Suppressor macrophage treated with lipopolysaccharide for 4 hours (primary cell): ENCODE measurements at regions not wholly inside any gene's neighbourhood (a gene's known extent, or its start where the extent isn't known, plus 50 kb on each side); places are given as distances from the start of the nearest gene placed in this dataset.
A peak's percentile ranks its signal among the peaks of the same experiment; 100 is the strongest.
"Not testable (repeated sequence)": the region's sequence is repeated elsewhere in the genome, so short reads cannot be mapped to it uniquely, and the experiment has no call there.

Experiments
- DNase-seq: peaks from one replicate; pipeline ENCODE4 v3.0.0-alpha.2; 2020

DNA sequence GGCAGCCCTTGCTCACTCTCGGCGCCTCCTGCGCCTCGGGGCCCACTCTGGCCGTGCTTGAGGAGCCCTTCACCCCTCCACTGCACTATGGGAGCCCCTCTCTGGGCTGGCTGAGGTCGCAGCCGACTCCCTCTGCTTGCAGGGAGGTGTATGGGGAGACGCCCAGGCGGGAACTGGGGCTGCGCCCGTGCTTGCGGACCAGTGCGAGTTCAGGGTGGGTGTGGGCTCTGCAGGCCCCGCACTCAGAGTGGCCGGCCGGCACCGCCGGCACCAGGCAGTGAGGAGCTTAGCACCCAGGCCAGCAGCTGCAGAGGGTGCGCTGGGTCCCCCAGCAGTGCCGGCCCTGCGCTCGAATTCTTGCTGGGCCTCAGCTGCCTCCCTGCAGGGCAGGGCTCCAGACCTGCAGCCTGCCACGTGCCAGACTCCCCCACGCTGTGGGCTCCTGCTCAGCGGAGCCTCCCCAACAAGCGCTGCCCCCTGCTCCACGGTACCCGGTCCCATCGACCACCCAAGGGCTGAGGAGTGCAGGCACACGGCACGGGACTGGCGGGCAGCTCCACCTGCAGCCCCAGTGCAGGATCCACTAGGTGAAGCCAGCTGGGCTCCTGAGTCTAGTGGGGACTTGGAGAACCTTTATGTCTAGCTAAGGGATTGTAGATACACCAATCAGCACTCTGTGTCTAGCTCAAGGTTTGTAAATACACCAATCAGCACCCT is 54.0 kb upstream of the WWC2 start:
- DNase-seq = not testable (repeated sequence)

GRCh38 chr4:183038436-183038835 is 60.6 kb upstream of the WWC2 start:
- DNase-seq = no peak

DNA sequence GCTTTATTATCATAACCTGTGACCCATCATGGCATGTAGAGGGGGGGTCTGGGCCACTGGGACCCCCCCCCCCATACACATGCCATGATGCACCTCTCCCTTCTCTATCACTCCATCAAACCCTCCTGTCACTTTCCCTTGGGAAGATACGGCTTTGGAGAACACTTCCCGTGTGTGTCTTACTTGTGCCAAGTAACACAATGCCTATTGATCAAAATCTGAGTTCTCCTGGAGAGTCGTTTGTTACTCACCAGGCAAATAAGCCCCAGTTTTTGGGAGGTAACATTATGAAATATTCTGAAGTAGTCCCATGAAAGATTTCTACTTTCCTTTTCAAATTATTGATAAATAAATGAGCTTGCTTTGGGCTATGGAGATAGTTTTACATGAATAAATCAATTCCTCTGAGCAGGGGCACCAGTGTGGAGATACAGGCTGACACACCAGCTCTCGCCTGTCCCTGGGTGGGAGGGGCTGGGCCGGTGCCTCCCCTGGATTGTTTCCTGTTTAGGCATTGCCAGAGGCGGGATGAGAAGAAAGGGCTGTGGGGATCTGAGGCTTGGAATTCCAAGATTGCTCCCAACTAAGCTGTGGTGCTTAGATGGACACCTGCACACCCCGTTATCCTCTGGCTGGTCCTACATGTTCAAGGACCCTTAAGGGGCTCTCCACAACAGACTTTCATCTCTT is 63.2 kb upstream of the WWC2 start:
- DNase-seq = no peak

GRCh38 chr4:183035256-183035655 is 63.8 kb upstream of the WWC2 start:
- no peak for DNase-seq

- no peak for DNase-seq
These were observed 68.2 kb upstream of the WWC2 start for GRCh38 chr4:183030823-183031222.

- DNase-seq = no peak
These were observed 68.7 kb upstream of the WWC2 start for GRCh38 chr4:183030309-183030708.

- DNase-seq = no peak
These were observed 69.7 kb upstream of the WWC2 start for GRCh38 chr4:183029365-183029764.

DNA sequence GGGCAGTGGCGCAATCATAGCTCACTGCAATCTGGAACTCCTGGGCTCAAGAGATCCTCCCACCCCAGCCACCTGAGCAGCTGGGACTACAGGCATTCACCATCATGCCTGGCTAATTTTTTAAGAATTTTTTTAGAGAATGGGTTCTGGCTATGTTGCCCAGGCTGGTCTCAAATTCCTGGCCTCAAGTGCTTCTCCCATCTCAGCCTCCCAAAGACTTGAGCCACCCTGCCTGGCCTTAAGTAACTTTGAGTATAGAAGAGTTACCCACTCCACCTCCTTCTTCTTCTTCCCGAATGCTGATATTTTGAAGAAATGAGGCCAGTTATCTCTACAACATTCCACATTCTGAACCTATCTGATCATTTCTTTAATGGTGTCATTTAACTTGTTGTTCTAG is 72.4 kb upstream of the WWC2 start:
- DNase-seq = no peak

- no peak for DNase-seq
These were observed 76.4 kb upstream of the WWC2 start for GRCh38 chr4:183022617-183023016.

DNA sequence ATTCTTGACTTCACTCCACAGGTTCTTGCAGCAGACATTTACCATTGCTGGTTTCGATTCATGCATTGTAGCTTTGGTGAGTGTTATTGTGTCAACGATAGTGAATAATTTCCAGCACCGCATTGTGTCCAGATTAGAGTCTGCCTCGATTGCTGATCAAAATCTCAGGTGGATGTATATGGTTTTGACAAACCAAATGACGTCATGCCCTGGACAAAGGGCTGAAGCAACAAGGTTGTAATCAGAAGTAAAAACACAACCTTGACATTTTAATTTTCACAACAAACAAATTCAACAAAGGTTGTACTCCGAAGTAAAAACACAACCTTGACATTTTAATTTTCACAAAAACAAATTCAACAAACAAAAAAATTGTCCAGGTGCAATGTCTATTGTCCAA is 81.1 kb upstream of the WWC2 start:
- DNase-seq = no peak

- DNase-seq = no peak
These were observed 84.5 kb upstream of the WWC2 start for GRCh38 chr4:183014361-183015084.

DNA sequence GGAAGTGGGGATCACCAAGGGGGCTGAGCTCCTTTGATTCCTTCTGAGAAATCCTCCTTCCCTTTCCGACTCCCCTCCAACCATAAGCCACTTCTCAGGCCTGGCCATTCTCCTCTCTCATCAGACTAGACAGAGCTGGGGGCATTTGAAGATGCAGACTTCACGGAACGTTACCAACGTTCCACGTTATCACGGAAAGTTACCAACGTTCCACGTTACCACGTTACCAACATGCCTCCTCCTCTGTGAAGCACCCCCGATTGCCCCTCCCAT is 85.4 kb upstream of the WWC2 start:
- no peak for DNase-seq

- no peak for DNase-seq
These were observed 86.0 kb upstream of the WWC2 start for GRCh38 chr4:183012879-183013729.

- DNase-seq = no peak
These were observed 87.7 kb upstream of the WWC2 start for GRCh38 chr4:183011213-183011907.

DNA sequence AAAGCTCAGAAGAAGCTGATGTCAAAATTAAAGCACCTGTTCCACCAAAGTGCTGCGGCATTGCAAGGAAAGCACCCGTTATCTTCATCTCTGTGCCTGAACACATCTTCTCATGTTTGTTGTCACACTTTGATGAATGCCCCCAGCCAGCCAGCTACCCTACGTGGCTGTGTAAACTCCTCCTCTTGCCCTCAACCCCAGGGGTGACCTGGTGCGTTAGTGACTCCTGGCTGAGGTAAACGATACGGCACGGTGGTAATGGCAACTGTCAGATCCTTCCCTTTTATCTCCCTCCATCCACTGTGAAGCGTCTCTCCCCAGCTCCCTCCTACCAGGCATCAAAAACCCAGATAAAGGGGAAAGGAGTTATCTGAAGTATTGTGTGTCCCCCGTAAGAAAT is 90.6 kb upstream of the WWC2 start:
- DNase-seq = no peak

- not testable (repeated sequence) for DNase-seq
These were observed 87.2 kb upstream of the DCTD start for GRCh38 chr4:183004370-183004769.

GRCh38 chr4:182994171-182994570 is 77.0 kb upstream of the DCTD start:
- DNase-seq = no peak

- no peak for DNase-seq
These were observed 61.1 kb upstream of the DCTD start for GRCh38 chr4:182978152-182978827.

GRCh38 chr4:182975806-182976205 is 58.6 kb upstream of the DCTD start:
- peak; percentile 87 for DNase-seq

DNA sequence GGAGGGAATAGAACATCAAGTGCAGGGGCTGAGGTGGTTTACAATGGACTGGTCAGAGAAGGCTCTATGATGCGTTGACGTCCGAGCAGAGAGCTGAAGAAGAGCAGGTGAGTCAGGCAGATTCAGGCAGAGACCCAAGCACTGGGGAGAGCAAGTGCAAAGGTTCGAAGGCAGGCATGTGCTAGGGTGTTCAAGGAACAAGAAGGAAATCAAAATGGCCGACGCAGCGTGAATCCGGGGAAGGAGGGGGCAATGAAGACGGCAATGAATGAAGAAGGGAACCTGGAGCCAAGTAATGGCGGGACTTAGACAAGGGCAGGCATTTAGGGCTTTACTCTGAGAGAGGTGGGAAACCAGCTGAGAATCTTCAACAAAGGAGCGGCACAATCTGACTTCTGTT is 56.8 kb upstream of the DCTD start:
- no peak for DNase-seq

- no peak for DNase-seq
These were observed 56.3 kb upstream of the DCTD start for GRCh38 chr4:182973511-182973911.

DNA sequence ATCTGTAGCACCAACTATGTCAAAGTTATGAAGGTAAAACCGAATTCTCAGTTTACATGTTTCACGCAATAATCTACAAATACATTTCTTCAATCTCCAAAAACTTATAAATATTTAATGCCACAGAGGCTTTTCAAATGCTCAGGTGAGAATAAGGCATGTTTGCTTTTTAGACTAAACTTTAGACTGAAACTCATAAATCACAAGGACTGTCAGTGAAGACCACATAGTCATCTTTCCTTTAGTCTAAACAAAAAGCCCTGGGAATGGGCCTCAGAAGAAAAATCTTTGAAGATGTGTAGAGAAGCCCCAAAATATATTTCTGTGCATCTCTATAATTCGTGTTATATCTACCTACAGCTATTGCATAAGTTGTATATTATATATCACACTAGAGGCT is 54.5 kb upstream of the DCTD start:
- no peak for DNase-seq
